Hematopoietic multipotent progenitor cell treated with erythropoietin and hydrocortisone succinate and interleukin-3 and kit ligand, for 4 days (in vitro differentiated cells): ENCODE measurements at regions not wholly inside any gene's neighbourhood (a gene's known extent, or its start where the extent isn't known, plus 50 kb on each side); places are given as distances from the start of the nearest gene placed in this dataset.
A peak's percentile ranks its signal among the peaks of the same experiment; 100 is the strongest.

Experiments
- DNase-seq: peaks from one replicate; pipeline ENCODE4 v3.0.0-alpha.2; 2015

- DNase-seq: no peak
These were observed 140.4 kb upstream of the NPVF start for GRCh38 chr7:25368599-25369201.

- DNase-seq: no peak
These were observed 141.5 kb upstream of the NPVF start for GRCh38 chr7:25369786-25370185.

GRCh38 chr7:25371972-25372371 is 143.7 kb upstream of the NPVF start:
- DNase-seq: no peak

GRCh38 chr7:25375805-25376600 is 147.7 kb upstream of the NPVF start:
- no peak for DNase-seq

GRCh38 chr7:25379351-25380300 is 151.3 kb upstream of the NPVF start:
- DNase-seq: no peak

- no peak for DNase-seq
These were observed 153.7 kb upstream of the NPVF start for GRCh38 chr7:25381818-25382589.

DNA sequence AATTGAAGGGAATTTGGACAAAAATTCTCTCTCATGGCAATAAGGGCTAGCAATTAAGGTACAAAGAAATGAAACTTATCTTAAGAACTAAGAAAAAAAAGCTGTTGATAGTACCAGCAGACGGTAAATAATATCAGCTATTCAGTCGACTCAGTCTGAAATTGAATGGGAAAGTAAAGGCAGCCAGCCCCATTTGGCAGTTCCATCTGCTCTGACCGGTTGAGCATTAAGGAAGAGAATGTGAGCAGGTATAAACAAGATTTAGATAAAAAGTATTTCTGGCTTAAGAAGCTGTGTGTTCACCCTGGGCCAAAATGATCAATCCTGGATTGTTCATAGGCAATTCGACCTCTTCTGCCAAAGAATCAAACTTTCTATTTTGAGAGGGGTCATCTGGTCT is 154.6 kb upstream of the NPVF start:
- no peak for DNase-seq

- DNase-seq: no peak
These were observed 155.1 kb upstream of the NPVF start for GRCh38 chr7:25383402-25383801.

- DNase-seq: no peak
These were observed 156.7 kb upstream of the NPVF start for GRCh38 chr7:25384788-25385505.

DNA sequence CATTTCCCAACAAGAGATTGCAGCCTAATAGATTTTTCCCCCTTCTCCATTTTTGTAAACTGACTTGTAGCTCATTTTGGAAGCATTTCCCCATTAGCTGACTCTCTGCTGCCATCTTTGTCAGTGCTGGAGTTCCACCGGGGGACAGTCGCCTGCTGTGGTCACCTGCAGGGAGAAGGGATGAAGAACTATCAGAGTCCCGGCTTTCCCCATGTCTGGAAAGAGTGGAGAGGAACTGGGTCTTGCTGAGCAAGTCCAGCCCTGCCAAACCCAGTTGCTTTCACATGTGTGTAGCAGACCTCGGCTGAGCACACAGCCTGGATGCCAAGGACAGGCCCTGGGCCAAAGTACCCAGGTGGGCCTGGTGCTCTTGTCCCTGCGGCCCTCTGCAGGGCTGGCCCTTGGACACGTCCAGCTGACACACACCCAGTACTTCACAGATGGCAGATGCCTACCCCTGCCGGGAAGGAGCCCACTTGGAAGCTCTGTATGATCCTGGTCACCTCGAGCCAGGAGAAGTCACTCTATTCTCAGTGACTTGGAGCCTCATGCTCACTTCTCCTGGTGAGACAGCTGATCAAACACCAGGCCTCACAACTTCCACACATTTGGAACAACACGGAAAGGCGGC is 157.3 kb upstream of the NPVF start:
- no peak for DNase-seq

DNA sequence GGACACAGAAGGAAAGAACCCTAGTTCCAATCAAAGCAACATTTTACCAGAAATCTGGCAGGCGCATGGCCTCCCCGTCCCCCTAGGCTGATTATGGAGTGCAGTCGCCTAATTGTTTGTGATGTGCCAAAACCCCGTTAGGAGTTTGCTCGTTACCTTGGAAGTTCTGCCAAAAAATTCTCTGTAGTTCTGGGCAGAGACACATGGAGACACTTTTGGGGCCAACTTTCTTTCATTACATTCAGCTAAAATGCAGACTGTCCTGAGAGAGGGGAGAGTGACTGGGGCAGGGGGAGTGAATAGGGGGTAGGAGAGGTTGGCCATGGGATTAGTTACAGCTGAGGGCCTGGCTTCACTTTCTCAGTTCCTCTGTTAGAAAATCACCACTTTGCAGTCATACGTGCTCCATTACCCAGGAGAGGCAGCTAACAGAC is 158.0 kb upstream of the NPVF start:
- DNase-seq: no peak

GRCh38 chr7:25388681-25389080 is 160.4 kb upstream of the NPVF start:
- DNase-seq: no peak

DNA sequence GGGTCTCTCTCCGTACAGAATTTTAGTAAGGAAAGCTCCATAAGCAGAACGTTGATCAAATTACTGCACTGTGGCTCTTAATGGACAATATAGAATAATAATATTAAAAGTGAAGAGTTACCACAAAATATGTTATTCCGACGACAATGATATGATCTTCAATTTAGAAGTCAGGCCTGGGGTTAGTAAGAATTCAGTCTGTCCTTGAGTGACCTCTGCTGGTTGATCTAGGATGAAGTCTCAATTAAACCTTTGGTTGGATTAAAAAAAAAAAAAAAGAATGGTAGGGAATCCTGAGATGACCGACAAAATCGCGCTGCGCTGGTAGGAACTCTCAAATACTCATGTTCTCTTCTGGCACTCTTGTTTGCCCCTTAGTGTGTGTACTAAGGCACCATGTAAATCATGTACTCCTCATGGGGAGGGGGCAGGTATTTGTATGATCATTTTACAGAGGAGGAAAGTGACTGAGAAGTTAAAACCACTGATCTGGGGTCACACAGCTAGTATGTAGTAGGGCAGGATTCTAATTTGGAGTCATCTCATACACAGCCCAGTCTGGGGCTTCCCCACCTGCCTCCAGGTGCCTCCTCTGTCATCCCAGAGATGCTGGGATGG is 161.3 kb upstream of the NPVF start:
- DNase-seq: peak; percentile 80

GRCh38 chr7:25391295-25391861 is 163.1 kb upstream of the NPVF start:
- DNase-seq: peak; percentile 48

- DNase-seq: no peak
These were observed 163.8 kb upstream of the NPVF start for GRCh38 chr7:25391961-25392587.

DNA sequence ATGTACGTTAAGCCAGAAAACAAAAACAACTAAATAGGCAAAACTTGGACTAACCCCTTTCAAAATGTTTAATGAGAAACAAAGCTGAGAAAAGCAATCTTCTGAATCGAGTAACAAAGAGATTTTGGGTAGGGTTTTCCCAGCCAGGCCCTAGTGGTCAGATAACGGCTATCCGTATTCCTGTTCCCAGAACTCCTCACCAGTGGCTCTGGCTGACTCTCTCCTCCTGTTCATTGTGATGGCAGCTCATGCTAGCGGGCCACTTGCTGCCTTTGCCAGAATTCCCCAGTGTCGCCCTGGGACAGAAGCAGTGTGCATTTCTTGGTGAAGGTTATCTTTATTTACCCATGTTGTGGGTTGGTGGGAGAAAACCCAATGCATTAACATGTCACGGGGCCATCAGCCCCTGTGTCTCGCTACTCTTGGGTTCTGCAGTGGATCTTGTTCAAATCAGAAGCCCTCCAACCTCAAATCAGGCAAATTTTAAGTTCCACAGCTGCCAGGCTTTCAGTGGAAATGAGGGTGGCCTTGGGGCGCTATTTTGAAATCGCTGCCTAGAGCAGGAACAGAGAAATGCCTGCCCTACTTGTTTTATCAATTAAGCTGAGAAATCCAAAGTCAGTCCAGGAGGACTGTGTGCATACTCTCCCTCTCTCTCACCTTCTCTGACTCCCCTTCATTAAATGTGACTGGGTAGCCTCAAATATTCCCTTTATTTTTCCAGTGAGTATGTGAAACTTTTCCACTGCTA is 164.5 kb upstream of the NPVF start:
- no peak for DNase-seq

DNA sequence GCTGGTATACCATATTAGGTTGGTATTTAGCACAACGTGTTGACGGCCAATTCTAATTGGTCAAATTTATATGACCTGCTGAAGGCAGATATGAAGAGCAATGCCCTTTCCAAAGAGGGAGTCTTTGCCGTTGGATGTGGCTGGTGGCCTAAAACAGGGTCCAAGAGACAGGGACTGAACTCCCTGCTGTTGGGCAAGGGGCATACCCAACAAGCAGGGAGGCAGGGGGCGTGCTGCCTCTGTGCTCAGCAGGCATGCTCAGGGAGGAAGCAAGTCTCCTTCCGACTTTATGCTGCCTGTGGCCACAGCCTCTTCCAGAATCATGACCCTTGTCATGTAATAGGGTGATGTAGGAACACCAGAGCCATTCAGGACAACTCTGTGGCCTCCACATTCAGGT is 167.7 kb upstream of the NPVF start:
- no peak for DNase-seq

GRCh38 chr7:25396668-25397067 is 168.4 kb upstream of the NPVF start:
- no peak for DNase-seq

- no peak for DNase-seq
These were observed 170.1 kb upstream of the NPVF start for GRCh38 chr7:25398418-25398817.
